Neural progenitor cell (in vitro differentiated cells): ENCODE measurements at regions not wholly inside any gene's neighbourhood (a gene's known extent, or its start where the extent isn't known, plus 50 kb on each side); places are given as distances from the start of the nearest gene placed in this dataset.

Experiments
- DNase-seq: peaks from one replicate; pipeline ENCODE4 v3.0.0-alpha.2; 2016; ENCODE audit warnings: low spot score
- H2AFZ ChIP-seq: fragments of 200-600 bp; sonication (generic); replicated peaks from 2 replicates; pipeline ENCODE4 v1.6.1; 2016; ENCODE audit warnings: antibody characterized with exemption
- H3F3A ChIP-seq: fragments of 200-600 bp; sonication (generic); 2 replicates; pipeline ENCODE4 v1.6.1; 2016; ENCODE audit warnings: antibody characterized with exemption, low read depth
- H3K27ac ChIP-seq: fragments of 200-600 bp; sonication (generic); 2 replicates; pipeline ENCODE4 v1.5.1; 2016; ENCODE audit warnings: mild to moderate bottlenecking
- H3K27me3 ChIP-seq: fragments of 200-600 bp; sonication (generic); 2 replicates; pipeline ENCODE4 v1.6.1; 2016; ENCODE audit warnings: mild to moderate bottlenecking, moderate library complexity
- H3K36me3 ChIP-seq: fragments of 200-600 bp; sonication (generic); 2 replicates; pipeline ENCODE4 v1.5.1; 2016
- H3K4me1 ChIP-seq: fragments of 200-600 bp; sonication (generic); 2 replicates; pipeline ENCODE4 v1.6.1; 2016; ENCODE audit warnings: mixed run types
- H3K4me2 ChIP-seq: fragments of 200-600 bp; sonication (generic); 2 replicates; pipeline ENCODE4 v1.6.1; 2016
- H3K4me3 ChIP-seq: fragments of 200-600 bp; sonication (generic); 2 replicates; pipeline ENCODE4 v1.5.1; 2016
- H3K79me2 ChIP-seq: fragments of 200-600 bp; sonication (generic); 2 replicates; pipeline ENCODE4 v1.6.1; 2016; ENCODE audit warnings: low read depth
- H3K9ac ChIP-seq: fragments of 200-600 bp; sonication (generic); 2 replicates; pipeline ENCODE4 v1.6.1; 2016
- H3K9me3 ChIP-seq: fragments of 200-600 bp; sonication (generic); 2 replicates; pipeline ENCODE4 v1.5.1; 2016; ENCODE audit warnings: low read depth
- H4K20me1 ChIP-seq: fragments of 200-600 bp; sonication (generic); 2 replicates; pipeline ENCODE4 v1.6.1; 2016; ENCODE audit warnings: low read depth
- H3K27ac Mint-ChIP-seq: 3 replicates; pipeline ENCODE4 v1.8.0; 2021; ENCODE audit warnings: mixed read lengths
- H3K27me3 Mint-ChIP-seq: 2 replicates; pipeline ENCODE4 v1.8.0; 2022; ENCODE audit warnings: low read depth, mild to moderate bottlenecking, inconsistent platforms, moderate library complexity, mixed read lengths; ENCODE audit not compliant: insufficient read depth
- H3K36me3 Mint-ChIP-seq: 3 replicates; pipeline ENCODE4 v1.8.0; 2021; ENCODE audit warnings: mixed read lengths
- H3K4me1 Mint-ChIP-seq: 3 replicates; pipeline ENCODE4 v1.8.0; 2021; ENCODE audit warnings: mixed read lengths
- H3K4me3 Mint-ChIP-seq: 3 replicates; pipeline ENCODE4 v1.8.0; 2021; ENCODE audit warnings: mild to moderate bottlenecking, moderate library complexity, mixed read lengths
- H3K9me3 Mint-ChIP-seq: 3 replicates; pipeline ENCODE4 v1.8.0; 2020; ENCODE audit warnings: mixed read lengths
- EZH2 ChIP-seq: fragments of 200-600 bp; sonication (generic); IDR thresholded peaks from 2 replicates; pipeline ENCODE4 v1.6.1; 2017; ENCODE audit warnings: antibody characterized with exemption, mild to moderate bottlenecking, moderate library complexity
- EZH2phosphoT487 ChIP-seq: fragments of 200-600 bp; sonication (generic); IDR thresholded peaks from 2 replicates; pipeline ENCODE4 v1.6.1; 2017; ENCODE audit warnings: antibody characterized with exemption
- TF ChIP-seq, protein P1 (sequence below): fragments of 200-600 bp; sonication (generic); IDR thresholded peaks from 2 replicates; pipeline ENCODE4 v1.5.1; 2017; ENCODE audit warnings: antibody characterized with exemption, mild to moderate bottlenecking

DNA sequence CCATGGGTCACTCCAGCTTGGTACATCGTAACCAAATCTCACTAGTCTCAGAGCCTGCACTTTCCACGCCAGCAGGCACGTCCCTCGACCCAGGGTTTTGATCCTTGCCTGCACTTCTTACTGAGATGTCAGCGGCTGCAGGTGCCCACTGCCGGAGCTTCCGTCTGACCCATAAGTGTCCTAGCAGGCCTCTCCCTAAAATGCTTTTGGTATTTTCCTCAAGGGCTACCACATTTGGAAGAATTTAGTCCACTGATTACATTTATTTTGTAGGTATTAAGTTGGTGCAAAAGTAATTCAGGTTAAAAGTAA, 175.0 kb upstream of the FBXO11 start:
- H3K27me3 Mint-ChIP-seq: peaks cover 4% of the 10 kb centered on the region
- H3K4me1 ChIP-seq: no peaks in the 10 kb centered on the region
- H3F3A ChIP-seq: no peaks in the 10 kb centered on the region
- H3K36me3 ChIP-seq: no peaks in the 10 kb centered on the region
- no peak overlapping the region for H3K4me2 ChIP-seq
- H3K36me3 Mint-ChIP-seq: no peaks in the 10 kb centered on the region
- H3K9me3 Mint-ChIP-seq: no peaks in the 10 kb centered on the region
- DNase-seq: no peak
- no peaks in the 10 kb centered on the region for H3K79me2 ChIP-seq
- H3K9me3 ChIP-seq: no peaks in the 10 kb centered on the region
- H4K20me1 ChIP-seq: no peaks in the 10 kb centered on the region
- H2AFZ ChIP-seq: no peak overlapping the region
- no peak overlapping the region for H3K4me3 Mint-ChIP-seq
- H3K4me1 Mint-ChIP-seq: no peaks in the 10 kb centered on the region
- H3K9ac ChIP-seq: no peak overlapping the region
- H3K27ac Mint-ChIP-seq: no peak overlapping the region
- TF ChIP-seq EZH2phosphoT487: no peak
- no peak for TF ChIP-seq EZH2
- TF ChIP-seq, protein P1, sequence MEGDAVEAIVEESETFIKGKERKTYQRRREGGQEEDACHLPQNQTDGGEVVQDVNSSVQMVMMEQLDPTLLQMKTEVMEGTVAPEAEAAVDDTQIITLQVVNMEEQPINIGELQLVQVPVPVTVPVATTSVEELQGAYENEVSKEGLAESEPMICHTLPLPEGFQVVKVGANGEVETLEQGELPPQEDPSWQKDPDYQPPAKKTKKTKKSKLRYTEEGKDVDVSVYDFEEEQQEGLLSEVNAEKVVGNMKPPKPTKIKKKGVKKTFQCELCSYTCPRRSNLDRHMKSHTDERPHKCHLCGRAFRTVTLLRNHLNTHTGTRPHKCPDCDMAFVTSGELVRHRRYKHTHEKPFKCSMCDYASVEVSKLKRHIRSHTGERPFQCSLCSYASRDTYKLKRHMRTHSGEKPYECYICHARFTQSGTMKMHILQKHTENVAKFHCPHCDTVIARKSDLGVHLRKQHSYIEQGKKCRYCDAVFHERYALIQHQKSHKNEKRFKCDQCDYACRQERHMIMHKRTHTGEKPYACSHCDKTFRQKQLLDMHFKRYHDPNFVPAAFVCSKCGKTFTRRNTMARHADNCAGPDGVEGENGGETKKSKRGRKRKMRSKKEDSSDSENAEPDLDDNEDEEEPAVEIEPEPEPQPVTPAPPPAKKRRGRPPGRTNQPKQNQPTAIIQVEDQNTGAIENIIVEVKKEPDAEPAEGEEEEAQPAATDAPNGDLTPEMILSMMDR: no peak
- H3K4me3 ChIP-seq: no peak overlapping the region
- no peak overlapping the region for H3K27ac ChIP-seq
- no peaks in the 10 kb centered on the region for H3K27me3 ChIP-seq

- Histone ChIP-seq H3K4me2 (no peak overlapping the region), H3K79me2 (no peaks in the 10 kb centered on the region), H3K9me3 (no peaks in the 10 kb centered on the region), H3K4me1 (peaks cover 7% of the 10 kb centered on the region), H3K27ac (no peak overlapping the region), H3K36me3 (peaks cover 7% of the 10 kb centered on the region), H3F3A (no peaks in the 10 kb centered on the region), H2AFZ (no peak overlapping the region), H3K4me3 (no peak overlapping the region), H4K20me1 (no peaks in the 10 kb centered on the region), H3K9ac (no peak overlapping the region), H3K27me3 (no peaks in the 10 kb centered on the region)
- Mint-ChIP-seq H3K4me3 (no peak overlapping the region), H3K27me3 (peaks cover 2% of the 10 kb centered on the region), H3K36me3 (no peaks in the 10 kb centered on the region), H3K27ac (no peak overlapping the region), H3K4me1 (peaks cover 3% of the 10 kb centered on the region), H3K9me3 (no peaks in the 10 kb centered on the region)
- no peak for DNase-seq
- TF ChIP-seq EZH2 (no peak), EZH2phosphoT487 (no peak)
- TF ChIP-seq, protein P1: no peak
These were observed 179.6 kb upstream of the FBXO11 start for GRCh38 chr2:48085888-48086287.

DNA sequence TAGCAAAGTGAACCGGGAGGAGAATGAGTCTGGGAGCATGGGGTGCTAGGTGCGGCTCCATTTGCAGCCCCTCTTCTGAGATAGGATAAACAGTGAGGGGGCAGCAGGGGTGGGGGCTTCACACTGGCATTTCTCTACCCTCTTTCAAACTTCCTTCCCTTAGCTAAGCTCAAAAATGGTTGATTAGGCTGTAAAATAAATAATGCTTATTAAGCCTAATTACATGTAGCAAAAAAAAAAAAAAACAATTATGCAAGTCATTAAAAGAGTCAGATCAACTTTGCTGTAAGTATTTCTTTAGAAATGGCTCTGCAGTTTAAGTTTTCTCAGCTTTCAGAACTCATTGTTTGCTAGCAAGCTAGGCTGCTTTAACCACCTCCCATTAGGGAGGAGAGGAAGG, 182.7 kb upstream of the FBXO11 start:
- no peak overlapping the region for H3K9ac ChIP-seq
- H4K20me1 ChIP-seq: no peaks in the 10 kb centered on the region
- no peaks in the 10 kb centered on the region for H3K79me2 ChIP-seq
- H3K27ac Mint-ChIP-seq: no peak overlapping the region
- H3F3A ChIP-seq: no peaks in the 10 kb centered on the region
- no peak overlapping the region for H3K4me3 ChIP-seq
- H3K36me3 ChIP-seq: peaks cover 10% of the 10 kb centered on the region
- H3K9me3 Mint-ChIP-seq: no peaks in the 10 kb centered on the region
- TF ChIP-seq EZH2phosphoT487 (no peak), EZH2 (no peak)
- TF ChIP-seq, protein P1: no peak
- H3K4me3 Mint-ChIP-seq: no peak overlapping the region
- H3K9me3 ChIP-seq: peaks cover 4% of the 10 kb centered on the region
- no peaks in the 10 kb centered on the region for H3K36me3 Mint-ChIP-seq
- DNase-seq: no peak
- H2AFZ ChIP-seq: peak overlapping the region; percentile 65
- peaks cover 3% of the 10 kb centered on the region for H3K4me1 Mint-ChIP-seq
- H3K4me1 ChIP-seq: peaks cover 7% of the 10 kb centered on the region
- no peaks in the 10 kb centered on the region for H3K27me3 ChIP-seq
- H3K27ac ChIP-seq: no peak overlapping the region
- peaks cover 2% of the 10 kb centered on the region for H3K27me3 Mint-ChIP-seq
- H3K4me2 ChIP-seq: no peak overlapping the region

GRCh38 chr2:48089644-48090043, 183.3 kb upstream of the FBXO11 start:
- TF ChIP-seq EZH2phosphoT487: no peak
- TF ChIP-seq, protein P1: no peak
- no peak for TF ChIP-seq EZH2
- Histone ChIP-seq H3K36me3 (peaks cover 10% of the 10 kb centered on the region), H3K27me3 (no peaks in the 10 kb centered on the region), H3K4me3 (no peak overlapping the region), H3K9me3 (peaks cover 4% of the 10 kb centered on the region), H4K20me1 (no peaks in the 10 kb centered on the region), H3F3A (no peaks in the 10 kb centered on the region), H3K27ac (no peak overlapping the region), H2AFZ (peak overlapping the region; percentile 65), H3K4me2 (no peak overlapping the region), H3K79me2 (no peaks in the 10 kb centered on the region), H3K9ac (no peak overlapping the region), H3K4me1 (peaks cover 7% of the 10 kb centered on the region)
- Mint-ChIP-seq H3K4me1 (peaks cover 3% of the 10 kb centered on the region), H3K9me3 (no peaks in the 10 kb centered on the region), H3K27me3 (peaks cover 1% of the 10 kb centered on the region), H3K36me3 (no peaks in the 10 kb centered on the region), H3K27ac (no peak overlapping the region), H3K4me3 (no peak overlapping the region)
- no peak for DNase-seq
